ENCODE measurements at regions not wholly inside any gene's neighbourhood (a gene's known extent, or its start where the extent isn't known, plus 50 kb on each side); places are given as distances from the start of the nearest gene placed in this dataset.

DNA sequence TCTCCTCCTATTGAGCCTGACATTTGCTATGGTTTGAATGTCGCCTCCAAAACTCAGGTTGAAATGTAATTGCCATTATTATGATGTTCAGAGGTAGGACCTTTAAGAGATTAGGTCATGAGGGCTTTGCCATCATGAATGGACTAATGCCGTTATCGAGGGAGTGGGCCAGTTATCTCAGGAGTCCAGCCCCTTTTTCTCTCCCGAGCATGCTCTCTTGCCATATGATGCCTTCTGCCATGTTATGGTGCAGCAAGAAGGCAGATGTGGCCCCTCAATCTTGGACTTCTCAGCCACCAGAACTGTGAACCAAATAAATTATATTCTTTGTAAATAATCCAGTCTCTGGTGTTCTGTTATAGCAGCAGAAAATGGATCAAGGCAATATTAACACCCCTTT is 323.5 kb downstream of the RRAGC start:
- ATAC-seq, result no peak

DNA sequence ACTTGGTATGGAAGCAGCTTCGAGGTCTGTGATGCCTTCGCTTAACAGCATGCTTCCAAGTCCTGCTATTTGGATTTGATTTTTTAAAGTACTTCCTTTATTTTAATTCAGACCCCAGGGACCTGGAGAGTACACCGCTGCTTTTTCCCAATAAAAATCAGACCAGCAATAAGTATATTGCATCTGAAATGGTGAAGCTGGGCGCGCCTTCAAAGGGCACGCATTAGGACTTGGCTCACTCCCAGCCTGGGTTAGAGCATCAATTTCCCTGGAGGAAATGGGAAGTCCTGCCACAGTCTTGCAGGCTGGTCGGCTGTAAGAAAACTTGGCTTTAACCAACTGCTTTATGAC is 325.1 kb downstream of the RRAGC start:
- no peak for ATAC-seq

DNA sequence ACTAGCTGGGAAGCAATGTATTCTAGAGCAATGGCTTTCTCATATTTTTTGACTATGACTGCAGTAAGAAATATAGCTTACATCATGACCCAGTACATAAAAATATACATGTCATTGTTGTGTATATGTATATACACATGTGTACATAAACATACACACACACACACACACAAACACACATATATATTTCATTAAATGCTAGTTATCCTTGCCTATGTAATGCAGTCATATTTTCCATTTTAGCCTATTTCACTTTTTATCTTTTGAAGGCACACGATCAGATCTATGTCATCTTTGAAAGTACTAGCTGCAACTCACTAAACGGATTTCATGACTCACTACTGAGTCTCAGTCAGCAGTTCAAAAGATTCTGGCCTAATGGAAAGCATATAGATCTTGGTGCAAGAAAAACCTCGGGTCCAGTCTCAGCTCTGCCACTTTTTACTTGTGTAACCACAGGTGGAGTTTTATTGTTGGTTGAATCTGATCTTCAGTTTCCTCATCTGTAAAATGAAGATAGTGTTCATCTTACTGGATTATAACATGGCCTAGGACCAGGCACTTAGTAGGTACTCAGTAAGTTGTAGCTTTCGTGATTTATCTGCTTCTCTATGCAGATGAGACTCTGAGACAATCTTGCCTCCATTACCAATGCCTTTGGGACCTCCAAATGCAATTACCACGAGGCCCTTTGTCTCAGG is 325.6 kb downstream of the RRAGC start:
- no peak for ATAC-seq

DNA sequence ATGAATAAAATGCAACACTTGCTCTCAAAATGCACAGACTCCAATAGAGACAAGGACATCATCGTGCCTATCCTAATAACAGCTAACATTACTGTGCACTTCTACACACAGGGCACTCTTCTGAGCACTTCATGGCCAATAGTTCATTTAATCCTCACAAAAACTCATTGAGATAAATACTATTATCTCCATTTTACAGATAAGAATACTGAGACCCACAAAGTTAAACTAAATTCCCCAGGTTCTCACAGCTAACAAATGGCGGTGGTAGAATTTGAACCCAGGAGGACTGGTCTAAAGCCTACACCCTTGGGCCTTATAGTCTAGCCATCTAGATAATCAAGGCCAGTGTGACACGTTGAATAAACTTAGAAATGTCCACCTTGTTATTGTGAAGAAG is 328.6 kb downstream of the RRAGC start:
- ATAC-seq, result no peak

DNA sequence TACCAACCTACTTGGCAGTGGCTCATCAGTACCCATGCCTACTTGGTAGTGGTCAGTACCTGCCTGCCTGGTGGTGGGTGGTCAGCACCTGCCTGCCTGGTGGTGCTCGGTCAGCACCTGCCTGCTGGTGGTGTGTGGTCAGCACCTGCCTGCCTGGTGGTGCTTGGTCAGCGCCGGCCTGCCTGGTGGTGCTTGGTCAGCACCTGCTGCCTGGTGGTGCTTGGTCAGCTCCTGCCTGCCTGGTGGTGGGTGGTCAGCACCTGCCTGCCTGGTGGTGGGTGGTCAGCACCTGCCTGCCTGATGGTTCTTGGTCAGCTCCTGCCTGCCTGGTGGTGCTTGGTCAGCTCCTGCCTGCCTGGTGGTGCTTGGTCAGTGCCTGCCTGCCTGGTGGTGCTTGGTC is 329.6 kb downstream of the RRAGC start:
- no peak for ATAC-seq

DNA sequence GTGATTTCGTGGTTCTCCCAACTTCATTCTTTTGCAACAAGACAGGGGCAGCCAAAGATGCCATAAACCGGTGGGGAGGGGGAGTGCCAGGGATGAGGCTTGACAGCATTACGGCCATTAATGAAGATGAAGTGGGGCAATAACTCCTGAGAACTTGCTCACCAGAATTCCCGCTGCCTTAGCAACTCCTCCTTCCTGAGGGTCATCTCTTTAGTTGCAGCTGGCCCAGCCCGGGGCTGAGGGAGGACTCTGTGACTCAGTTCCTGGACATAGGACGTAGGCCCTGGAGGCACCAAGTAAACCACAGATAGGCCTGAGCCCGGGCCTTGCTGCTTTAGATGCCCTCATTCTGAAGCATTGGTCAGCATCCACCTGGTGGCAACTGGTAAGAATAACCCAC is 330.2 kb downstream of the RRAGC start:
- no peak for ATAC-seq

DNA sequence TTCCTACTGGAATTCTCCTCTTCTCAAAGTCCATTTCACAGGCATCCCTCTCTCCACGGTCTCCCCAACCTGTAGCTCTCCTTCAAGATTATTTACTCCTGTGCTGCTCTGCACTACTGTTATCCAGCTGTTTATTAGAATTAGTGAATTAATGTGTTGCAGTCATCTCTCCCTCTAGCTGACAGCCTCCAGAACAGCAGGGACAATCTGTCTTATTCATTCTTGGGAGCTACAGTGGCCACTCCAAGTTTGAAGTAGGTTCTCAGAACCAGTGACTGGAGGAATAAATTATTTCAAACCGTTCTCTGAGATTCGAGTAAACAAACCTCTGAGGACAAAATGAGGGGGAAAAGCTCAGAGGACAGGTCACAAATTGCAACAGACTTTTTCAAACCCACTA is 330.9 kb downstream of the RRAGC start:
- ATAC-seq, result no peak

DNA sequence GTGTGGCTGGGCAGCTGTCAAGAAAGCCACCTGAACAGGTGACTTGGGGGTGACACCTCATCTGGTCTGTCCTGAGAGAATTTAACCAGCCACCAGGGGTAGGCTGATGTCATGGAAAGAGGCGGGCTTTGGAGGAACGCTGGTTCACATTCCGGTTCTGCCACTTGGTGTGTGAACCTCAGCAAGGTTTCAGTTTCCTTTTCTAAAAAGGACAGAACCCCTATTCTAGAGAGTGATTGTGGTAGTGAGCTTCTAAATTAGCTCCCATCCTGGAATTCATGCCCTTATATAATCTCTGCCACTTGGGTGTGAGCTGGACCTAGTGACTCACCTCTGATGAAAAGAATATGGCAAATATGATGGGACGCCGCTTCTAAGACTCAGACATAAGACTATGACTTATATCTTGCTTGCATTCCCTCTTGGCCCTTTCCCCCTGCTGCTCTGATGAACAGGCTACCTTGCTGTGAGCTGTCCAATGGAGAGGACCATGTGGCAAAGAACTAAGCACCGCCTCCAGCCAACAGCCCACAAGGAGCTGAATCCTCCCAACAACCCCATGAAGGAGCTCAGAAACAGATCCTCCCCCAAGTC is 332.1 kb downstream of the RRAGC start:
- ATAC-seq, result peak; percentile 93

DNA sequence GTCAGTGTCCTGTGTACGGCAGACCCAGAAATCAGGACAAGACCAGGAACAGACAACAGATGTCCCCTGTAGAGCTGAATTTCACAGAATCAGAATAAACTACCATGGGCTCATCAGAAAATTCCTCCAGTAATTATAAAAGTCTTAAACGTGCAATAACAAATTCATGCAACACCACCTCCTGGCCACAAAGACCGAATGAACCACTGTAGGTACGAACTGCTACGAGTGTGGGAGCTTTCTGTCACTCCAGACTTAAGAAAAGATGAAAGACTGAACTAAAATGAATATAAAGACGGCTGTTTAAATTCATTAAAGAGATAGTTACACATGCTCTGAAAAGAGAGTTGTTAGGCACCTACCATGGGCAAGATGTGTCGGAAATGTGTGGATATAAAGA is 333.5 kb downstream of the RRAGC start:
- ATAC-seq, result no peak

DNA sequence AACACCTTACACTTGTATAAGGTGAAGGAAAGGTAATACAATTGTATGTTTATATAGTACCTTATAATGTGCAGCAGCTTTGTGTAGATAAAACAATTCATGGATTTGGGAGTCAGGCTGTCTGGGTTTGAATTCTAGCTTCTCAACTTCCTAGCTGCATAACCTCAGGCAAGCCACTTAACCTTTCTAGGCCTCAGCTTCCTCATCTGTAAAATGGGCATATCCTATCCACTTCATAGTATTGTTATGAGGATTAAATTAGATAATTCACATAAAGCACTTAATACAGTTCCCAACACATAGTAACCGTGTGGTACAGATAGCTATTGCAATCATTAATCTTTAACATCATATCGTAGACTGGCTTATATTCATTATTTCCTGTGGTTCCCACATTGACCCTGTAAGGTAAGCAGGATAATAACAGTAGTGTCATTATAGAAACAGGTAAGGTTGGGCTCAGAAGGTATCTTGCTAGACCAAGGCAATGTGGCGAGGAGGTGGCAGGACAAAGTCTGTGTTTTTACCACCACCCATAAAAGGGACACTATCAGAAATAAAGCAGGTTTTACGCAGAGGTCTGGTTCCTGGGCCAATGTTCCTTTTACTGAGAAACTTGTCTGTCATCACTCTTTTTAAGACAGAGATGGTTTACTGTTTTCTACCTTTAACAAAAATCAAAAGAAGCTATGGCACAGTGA is 334.1 kb downstream of the RRAGC start:
- no peak for ATAC-seq

DNA sequence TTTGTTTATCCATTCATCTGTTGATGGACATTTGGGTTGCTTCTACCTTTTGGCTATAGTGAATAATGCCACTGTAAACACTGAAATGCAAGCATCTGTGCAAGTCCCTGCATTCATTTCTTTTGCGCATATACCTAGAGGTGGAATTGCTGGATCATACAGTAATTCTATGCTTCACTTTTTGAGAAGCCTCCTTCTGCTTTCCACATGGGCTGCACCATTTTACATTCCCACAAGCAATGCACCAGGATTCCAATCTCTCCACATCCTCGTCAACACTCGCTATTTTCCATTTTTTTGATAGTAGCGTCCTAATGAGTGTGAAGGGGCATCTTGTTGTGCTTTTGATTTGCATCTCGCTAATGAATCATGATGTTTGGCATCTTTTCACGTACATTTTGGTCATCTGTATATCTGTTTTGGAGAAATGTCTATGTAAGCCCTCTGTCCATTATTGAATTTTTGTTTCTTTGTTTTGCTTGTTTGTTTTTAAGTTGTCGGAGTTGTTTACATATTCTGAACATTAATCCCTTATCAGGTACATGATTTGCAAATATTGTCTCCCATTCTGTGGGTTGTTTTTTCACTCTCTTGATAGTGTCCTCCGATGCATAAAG is 335.4 kb downstream of the RRAGC start:
- ATAC-seq, result no peak

DNA sequence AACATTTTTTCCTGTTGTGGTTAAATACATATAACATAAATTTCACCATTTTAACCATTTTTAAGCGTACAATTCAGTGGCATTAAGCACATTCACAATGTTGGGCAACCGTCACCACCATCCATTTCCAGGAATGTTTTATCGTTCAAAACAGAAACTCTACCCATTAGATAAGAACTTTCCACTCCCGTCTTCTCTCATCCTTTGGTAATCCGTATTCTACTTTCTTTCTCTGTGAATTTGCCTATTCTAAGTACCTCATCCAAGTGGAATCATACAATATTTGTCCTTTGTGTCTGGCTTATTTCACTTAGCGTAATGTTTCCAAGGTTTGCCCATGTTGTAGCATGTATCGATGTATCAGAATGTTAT is 336.0 kb downstream of the RRAGC start:
- no peak for ATAC-seq

DNA sequence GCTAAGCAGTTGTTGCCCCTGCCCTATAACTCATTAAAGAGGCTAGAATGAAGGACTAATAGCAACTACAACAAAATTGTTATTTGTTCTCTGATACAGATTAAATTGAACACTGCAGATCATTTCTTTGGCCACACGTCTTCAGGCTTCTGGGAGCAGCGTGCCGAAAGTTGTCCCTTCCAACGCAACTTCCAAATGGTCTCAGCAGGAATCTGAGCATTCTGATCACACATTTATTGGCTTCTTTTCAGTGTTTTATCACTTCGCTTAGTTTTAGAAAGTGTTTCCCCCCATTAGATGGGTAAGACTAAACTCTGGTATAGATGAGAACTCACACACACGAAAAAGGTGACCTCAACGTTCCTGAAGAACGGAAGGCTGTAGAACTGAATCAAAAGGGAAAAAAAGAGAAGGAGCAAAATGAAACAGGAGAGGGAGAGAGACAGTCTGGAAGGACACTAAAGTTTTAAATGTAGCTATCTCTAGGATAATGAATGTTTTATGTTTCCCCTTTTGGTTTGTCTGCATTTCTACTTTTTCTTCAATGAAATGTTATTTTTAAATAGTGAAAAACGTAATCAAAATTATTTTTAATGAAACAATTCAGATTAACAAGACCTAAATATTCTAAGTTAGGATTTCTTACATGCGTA is 336.5 kb downstream of the RRAGC start:
- no peak for ATAC-seq

DNA sequence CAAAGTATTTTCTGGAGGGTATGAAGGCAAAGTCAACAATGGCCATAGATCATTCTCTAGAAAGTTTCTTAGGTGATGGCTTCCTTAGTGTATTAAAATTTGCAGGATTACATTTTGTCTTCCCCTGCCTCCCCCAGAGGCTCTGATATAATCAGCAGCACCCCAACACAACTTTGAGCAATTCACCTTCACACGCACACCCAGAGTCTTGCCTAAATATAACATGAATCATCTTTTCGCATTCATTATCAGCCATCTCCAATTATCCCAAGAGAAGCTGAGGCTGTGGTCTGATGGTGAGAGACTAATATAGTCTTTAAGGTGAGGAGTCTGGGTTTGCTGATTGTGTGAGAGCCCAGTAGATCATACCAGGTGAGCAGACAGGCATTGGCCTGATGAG is 343.0 kb downstream of the RRAGC start:
- no peak for ATAC-seq

DNA sequence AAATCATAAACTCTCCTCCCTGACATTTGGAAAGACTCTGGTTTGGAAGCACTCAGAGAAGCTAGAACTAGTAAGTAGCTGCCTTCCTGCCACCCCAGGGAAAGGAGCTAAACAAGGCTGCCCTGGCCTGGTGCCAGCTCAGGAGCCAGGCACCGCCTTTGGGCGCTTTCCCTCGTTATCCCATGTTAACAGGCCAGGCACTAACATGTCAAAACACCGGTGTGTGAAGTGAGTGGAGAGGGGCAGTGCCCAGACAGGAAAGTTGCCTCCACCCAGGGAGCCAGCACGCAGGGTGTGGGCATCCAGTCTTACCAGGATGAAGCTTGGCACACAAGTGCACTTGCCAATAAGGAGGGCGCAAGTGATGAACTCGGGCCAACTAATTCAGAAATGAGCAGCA is 346.8 kb downstream of the RRAGC start:
- ATAC-seq, result peak; percentile 97

DNA sequence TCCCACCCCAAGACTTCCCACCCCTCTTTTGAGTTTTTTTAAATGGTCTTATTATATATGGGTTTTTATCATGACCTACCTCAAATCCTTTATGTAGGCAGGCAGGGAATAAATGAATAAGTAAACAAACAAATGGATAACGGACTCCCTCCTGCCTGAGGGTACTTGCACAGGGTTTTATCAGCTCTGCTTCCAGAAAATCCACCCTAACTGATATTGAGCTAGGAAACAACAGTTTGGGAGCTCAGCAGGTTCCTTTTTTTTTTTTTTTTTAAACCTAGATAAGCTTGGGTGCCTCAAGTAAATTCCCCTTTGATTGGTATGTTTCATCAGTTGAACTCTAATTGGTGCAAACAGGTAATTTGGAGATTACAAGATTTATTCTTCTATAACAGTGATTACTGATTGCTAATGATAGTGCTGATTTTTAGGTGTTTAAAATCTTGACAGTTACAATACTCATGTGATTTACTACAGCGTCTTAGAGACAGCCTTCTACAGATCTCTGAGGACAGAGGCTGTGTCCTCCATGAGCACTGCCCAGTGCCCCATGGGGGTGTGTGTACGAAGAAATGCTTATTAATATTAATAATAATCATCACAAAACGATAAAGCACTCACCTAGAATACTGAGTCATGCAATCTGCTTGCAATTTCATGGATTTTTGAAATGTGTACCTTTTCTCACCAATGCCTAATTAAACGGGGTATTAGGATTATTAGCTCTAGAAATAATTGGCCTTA is 347.4 kb downstream of the RRAGC start:
- no peak for ATAC-seq

DNA sequence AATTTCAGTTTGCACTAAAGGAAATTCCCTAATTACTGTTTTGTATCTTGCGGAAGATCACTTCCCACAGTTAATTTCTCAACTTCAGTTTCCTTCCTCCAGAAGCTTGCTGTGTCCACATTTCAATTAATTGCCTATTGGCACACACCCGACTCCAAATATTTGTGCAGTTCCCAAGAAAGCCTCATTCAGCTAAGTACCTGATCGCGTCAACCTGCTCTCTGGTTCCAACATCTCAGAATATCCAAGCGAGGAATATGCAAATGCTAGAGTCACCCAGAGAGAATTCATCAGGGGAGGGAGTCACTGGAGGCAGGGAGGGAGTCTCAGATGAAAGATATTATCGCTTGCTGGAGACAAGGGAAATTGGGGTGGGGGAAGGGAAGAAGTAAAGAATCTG is 351.3 kb downstream of the RRAGC start:
- no peak for ATAC-seq

DNA sequence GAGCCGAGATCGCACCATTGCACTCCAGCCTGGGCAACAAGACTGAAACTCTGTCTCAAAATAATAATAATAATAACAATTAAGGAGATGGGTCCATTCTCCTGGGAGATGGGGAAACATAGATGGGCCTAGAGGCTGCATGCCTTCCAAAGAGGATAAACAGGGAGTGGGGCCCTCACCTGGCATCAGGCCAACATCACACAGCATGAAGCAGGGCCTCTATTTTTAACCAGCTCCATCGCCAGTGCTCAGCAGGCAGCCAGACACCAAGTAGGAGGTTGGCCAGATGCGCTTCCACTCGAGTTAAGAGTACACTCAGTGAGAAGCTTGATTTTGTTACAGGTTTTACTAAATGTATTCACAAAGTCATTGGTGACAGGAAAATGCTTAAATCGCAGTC is 352.0 kb downstream of the RRAGC start:
- ATAC-seq, result no peak

DNA sequence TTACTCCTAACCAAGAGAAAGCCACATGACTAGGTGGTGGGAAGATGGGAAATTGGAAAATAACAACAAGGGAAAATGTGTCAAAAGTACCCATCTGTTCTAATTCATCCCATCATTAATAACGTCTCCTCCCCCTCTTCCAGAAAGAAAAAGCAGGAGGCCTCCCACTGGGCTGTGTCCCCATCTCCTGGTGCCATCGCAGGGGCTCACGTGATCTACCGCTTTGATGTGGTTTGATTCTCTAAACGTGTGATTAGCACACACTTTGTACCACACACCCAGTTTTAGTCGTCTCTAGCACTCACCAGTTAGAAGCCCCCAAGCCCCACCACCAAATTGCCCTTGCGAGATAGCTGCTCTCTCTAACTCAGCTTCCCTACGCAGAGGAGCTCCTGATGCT is 353.6 kb downstream of the RRAGC start:
- ATAC-seq, result no peak

DNA sequence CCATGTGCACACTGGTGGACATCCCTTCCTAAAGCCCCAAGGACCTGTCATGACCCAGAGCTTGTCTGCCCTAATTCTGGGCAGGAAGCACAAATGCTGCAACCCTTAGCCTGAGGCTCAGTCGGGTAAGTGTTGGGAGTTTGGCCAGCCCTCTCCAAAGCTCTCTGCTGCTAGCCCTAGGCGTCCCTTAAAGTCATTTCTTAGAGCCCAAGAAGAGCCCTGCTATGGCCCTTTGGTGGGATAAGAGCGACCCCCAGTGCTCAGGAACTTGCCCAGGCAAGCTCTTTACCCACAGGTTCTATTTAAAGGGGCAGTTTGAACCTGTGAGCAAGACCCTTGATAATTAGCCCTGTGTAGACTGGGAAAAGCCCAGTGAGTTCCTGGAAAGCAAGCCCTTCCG is 356.8 kb downstream of the RRAGC start:
- peak; percentile 10 for ATAC-seq

DNA sequence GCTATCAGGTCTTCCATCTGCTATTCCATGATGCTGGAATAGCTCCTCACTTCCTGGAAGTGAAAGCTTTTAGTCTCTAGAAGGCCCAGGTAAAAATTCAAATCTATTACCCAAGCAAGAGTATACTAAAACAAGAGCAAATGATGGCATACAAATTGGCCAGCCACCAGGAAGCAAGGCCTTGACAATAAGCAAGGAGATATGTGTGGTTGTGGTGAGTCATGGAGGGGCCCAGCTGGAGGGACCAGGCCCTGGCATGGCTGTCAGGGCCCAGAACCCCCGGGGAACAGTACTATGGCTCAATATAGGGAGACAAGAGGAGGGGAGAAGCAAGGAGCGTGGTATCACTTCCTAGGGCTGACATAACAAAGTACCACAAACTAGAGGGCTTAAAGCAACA is 358.7 kb downstream of the RRAGC start:
- no peak for ATAC-seq

DNA sequence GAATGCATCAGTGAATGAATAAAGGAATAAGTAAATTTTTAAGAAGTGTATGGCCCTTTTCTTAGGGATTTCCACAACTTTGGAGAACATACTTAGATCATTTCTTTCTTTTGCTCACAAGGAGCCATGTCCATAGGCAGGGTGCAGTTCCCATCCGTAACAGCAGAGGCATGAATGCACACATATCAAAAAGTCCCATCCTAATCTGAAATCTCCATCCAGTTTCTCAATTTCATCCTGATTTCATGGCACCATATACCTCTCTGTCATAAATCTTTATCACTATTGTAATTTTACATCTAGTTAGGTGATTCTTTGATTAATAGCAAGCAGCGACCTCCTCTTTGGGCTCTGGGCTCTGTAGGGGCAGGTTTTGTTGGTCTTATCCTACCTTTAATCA is 359.2 kb downstream of the RRAGC start:
- ATAC-seq, result no peak

DNA sequence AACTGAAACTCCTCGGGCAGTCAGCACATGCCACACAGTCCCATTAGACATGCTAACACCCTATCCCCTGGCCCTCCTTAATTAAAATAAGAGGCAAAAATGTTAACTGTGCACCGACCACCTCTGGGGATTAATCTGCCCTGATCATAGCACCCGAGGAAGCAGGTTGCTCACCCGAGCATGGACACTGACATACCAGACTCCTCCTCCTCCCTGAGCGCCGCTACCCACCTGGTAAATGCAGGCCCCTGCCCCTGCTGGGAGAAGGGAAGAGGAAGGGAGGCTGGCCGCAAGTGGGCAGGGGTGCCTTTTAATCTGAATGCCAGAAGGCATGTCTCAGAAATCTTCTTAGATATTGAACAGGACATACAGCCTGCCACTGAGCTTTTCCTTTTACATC is 360.9 kb downstream of the RRAGC start:
- no peak for ATAC-seq
